HCT116 (cell line): ENCODE measurements at regions not wholly inside any gene's neighbourhood (a gene's known extent, or its start where the extent isn't known, plus 50 kb on each side); places are given as distances from the start of the nearest gene placed in this dataset.

Source experiments
- ATAC-seq: fragments of 200-7000 bp; cut with Tn5 transposase; 2 replicates; pipeline ENCODE4 v1.9.1; 2020; ENCODE audit warnings: mild to moderate bottlenecking, moderate library complexity
- BruUV-seq: library from RNA; stranded (reverse); fragments of 400-500 nt; replicated peaks from 2 replicates; lab custom pipeline; 2021; lab: Mats Ljungman, UMichigan
- CTCF ChIA-PET: fragments of 300-600 bp; sonication (Branson Sonifier 250); formaldehyde crosslinking; loops from one replicate; lab custom pipeline; 2021; ENCODE audit warnings: antibody characterized with exemption; lab: Charles Lee
- POLR2A ChIA-PET: fragments of 300-600, 350-600 bp; sonication (Branson Sonifier 250); formaldehyde crosslinking; loops from one replicate; lab custom pipeline; 2021; ENCODE audit warnings: antibody characterized with exemption; lab: Charles Lee
- RAD21 ChIA-PET, 2 experiments: fragments of 300-600 bp; sonication (Branson Sonifier 250); formaldehyde crosslinking; loops; one replicate each; lab custom pipeline; 2023; ENCODE audit warnings: low total read pairs in 2 of 2; ENCODE audit not compliant: uncharacterized antibody in 2 of 2, unreplicated experiment in 2 of 2, low non-redundant PET in 1 of 2; lab: Charles Lee
- DNase-seq: peaks from one replicate; pipeline ENCODE4 v3.0.0-alpha.2; 2010; ENCODE audit warnings: low read depth, low spot score
- H2AFZ ChIP-seq: fragments of 200-600 bp; shearing (Covaris generic), sonication (generic); 2 replicates; pipeline ENCODE4 v1.6.1; 2017; ENCODE audit warnings: low read depth, mixed run types, mixed read lengths, antibody characterized with exemption, low read length; ENCODE audit not compliant: poor library complexity, severe bottlenecking
- H3K27ac ChIP-seq: 2 replicates; pipeline ENCODE4 v1.5.1; 2012; ENCODE audit warnings: low read depth, low read length
- H3K27me3 ChIP-seq: fragments of 200-600 bp; sonication (generic); 2 replicates; pipeline ENCODE4 v1.6.1; 2016; ENCODE audit warnings: mixed run types, low read length, mixed read lengths; ENCODE audit not compliant: insufficient read depth
- H3K36me3 ChIP-seq, 2 experiments: fragments of 200-500 bp in 1 of 2; fragments of 200-600 bp in 1 of 2; sonication (Bioruptor generic) in 1 of 2; sonication (generic) in 1 of 2; 2 replicates each; pipeline versions ENCODE4 v1.5.1 to v1.6.1; 2014 to 2016; ENCODE audit warnings: low read length in 2 of 2, inconsistent platforms in 1 of 2, mixed read lengths in 1 of 2, mixed run types in 1 of 2; ENCODE audit not compliant: insufficient read depth in 2 of 2, control insufficient read depth in 1 of 2
- H3K4me1 ChIP-seq, 2 experiments: fragments of 200-600 bp in 1 of 2; sonication (generic) in 1 of 2; 2 replicates each; pipeline versions ENCODE4 v1.5.1 to v1.6.1; 2012 to 2017; ENCODE audit warnings: low read length in 2 of 2, inconsistent platforms in 1 of 2, mild to moderate bottlenecking in 1 of 2, mixed read lengths in 1 of 2, mixed run types in 1 of 2, moderate library complexity in 1 of 2; ENCODE audit not compliant: insufficient read depth in 2 of 2, control insufficient read depth in 1 of 2
- H3K4me2 ChIP-seq: fragments of 200-600 bp; sonication (generic); 2 replicates; pipeline ENCODE4 v1.6.1; 2017; ENCODE audit warnings: mixed run types, low read length, mixed read lengths
- H3K4me3 ChIP-seq, 2 experiments: fragments of 200-600 bp in 1 of 2; sonication (generic) in 1 of 2; replicated peaks in 1 of 2; 2 replicates each; pipeline ENCODE4 v1.5.1; 2011 to 2016; ENCODE audit warnings: low read length in 2 of 2, control low read depth in 1 of 2, low read depth in 1 of 2, mild to moderate bottlenecking in 1 of 2, mixed read lengths in 1 of 2, mixed run types in 1 of 2
- H3K79me2 ChIP-seq: fragments of 200-600 bp; sonication (generic); 2 replicates; pipeline ENCODE4 v1.6.1; 2017; ENCODE audit warnings: mild to moderate bottlenecking, mixed run types, low read length, moderate library complexity, mixed read lengths; ENCODE audit not compliant: insufficient read depth
- H3K9ac ChIP-seq: fragments of 200-600 bp; sonication (generic); 2 replicates; pipeline ENCODE4 v1.6.1; 2016; ENCODE audit warnings: low read length, mixed read lengths
- H3K9me2 ChIP-seq: fragments of 200-600 bp; sonication (generic), shearing (Covaris generic); 2 replicates; pipeline ENCODE4 v1.6.1; 2017; ENCODE audit warnings: mixed run types, mild to moderate bottlenecking, moderate library complexity; ENCODE audit not compliant: insufficient read depth
- H3K9me3 ChIP-seq, 2 experiments: fragments of 200-500 bp in 1 of 2; fragments of 200-600 bp in 1 of 2; sonication (Bioruptor generic) in 1 of 2; sonication (generic) in 1 of 2; 2 replicates each; pipeline ENCODE4 v1.6.1; 2014 to 2017; ENCODE audit warnings: low read length in 2 of 2, mixed read lengths in 2 of 2, inconsistent platforms in 1 of 2, low read depth in 1 of 2, mild to moderate bottlenecking in 1 of 2, mixed run types in 1 of 2, moderate library complexity in 1 of 2; ENCODE audit not compliant: control insufficient read depth in 1 of 2, insufficient read depth in 1 of 2
- H4K20me1 ChIP-seq: fragments of 200-600 bp; sonication (generic), shearing (Covaris generic); 2 replicates; pipeline ENCODE4 v1.6.1; 2017; ENCODE audit warnings: mixed run types, mild to moderate bottlenecking, moderate library complexity; ENCODE audit not compliant: insufficient read depth
- CBX3 ChIP-seq: IDR thresholded peaks from 2 replicates; pipeline ENCODE4 v1.6.1; 2012; ENCODE audit warnings: low read depth
- CEBPB ChIP-seq: IDR thresholded peaks from 2 replicates; pipeline ENCODE4 v1.6.1; 2012; ENCODE audit warnings: low read depth
- CTCF ChIP-seq, 3 experiments: fragments of 200-600 bp in 1 of 3; sonication (generic) in 1 of 3; IDR thresholded peaks in 2 of 3; conservative IDR thresholded peaks in 1 of 3; 2 replicates each; pipeline ENCODE4 v1.5.1; 2012 to 2017; ENCODE audit warnings: low read depth in 2 of 3, low read length in 2 of 3, antibody characterized with exemption in 1 of 3, borderline replicate concordance in 1 of 3, control low read depth in 1 of 3, mild to moderate bottlenecking in 1 of 3, mixed read lengths in 1 of 3, mixed run types in 1 of 3, moderate library complexity in 1 of 3; ENCODE audit not compliant: insufficient read depth in 1 of 3
- EGR1 ChIP-seq: IDR thresholded peaks from 2 replicates; pipeline ENCODE4 v1.6.1; 2012; ENCODE audit warnings: low read depth
- EZH2 ChIP-seq: fragments of 200-600 bp; sonication (generic); IDR thresholded peaks from 2 replicates; pipeline ENCODE4 v1.6.1; 2017; ENCODE audit warnings: antibody characterized with exemption, mixed run types
- MAX ChIP-seq: IDR thresholded peaks from 2 replicates; pipeline ENCODE4 v1.6.1; 2012
- RAD21 ChIP-seq: IDR thresholded peaks from 2 replicates; pipeline ENCODE4 v1.6.1; 2012; ENCODE audit warnings: low read depth, mild to moderate bottlenecking
- SP1 ChIP-seq: IDR thresholded peaks from 2 replicates; pipeline ENCODE4 v1.6.1; 2012; ENCODE audit warnings: low read depth
- TCF7L2 ChIP-seq: IDR thresholded peaks from 2 replicates; pipeline ENCODE4 v1.7.0; 2011; ENCODE audit warnings: borderline replicate concordance, inconsistent platforms; ENCODE audit not compliant: insufficient read depth, insufficient read length; ENCODE audit errors: extremely low read depth
- intact Hi-C: fragments of 100-400 bp; cut with micrococcal nuclease; formaldehyde crosslinking; loops from 2 replicates; pipeline ENCODE4 v1.10.0; 2022

- no peak overlapping the region for H3K27ac ChIP-seq
- ChIA-PET CTCF (no interaction called here), RAD21 (no interaction called here), POLR2A (no interaction called here)
- H3K9me3 ChIP-seq, result no peaks in the 10 kb centered on the region
- H3K4me2 ChIP-seq, result no peak overlapping the region
- ATAC-seq, result no peak
- H3K9me2 ChIP-seq, result no peaks in the 10 kb centered on the region
- no peaks in the 10 kb centered on the region for H3K79me2 ChIP-seq
- H3K27me3 ChIP-seq, result peaks cover 27% of the 10 kb centered on the region
- no peak overlapping the region for H2AFZ ChIP-seq
- no peaks in the 10 kb centered on the region for H3K36me3 ChIP-seq
- no peaks in the 10 kb centered on the region for H3K4me1 ChIP-seq
- H3K4me3 ChIP-seq, result no peak overlapping the region
- TF ChIP-seq RAD21 (no peak), CEBPB (no peak), CBX3 (no peak), MAX (no peak)
- no peak overlapping the region for H3K9ac ChIP-seq
- BruUV-seq, result no TSS peak
- DNase-seq, result no peak
- H4K20me1 ChIP-seq, result no peaks in the 10 kb centered on the region
- intact Hi-C loops, result no loop called here
Measured at GRCh38 chr14:57029620-57030253, 219.5 kb upstream of the OTX2 start.

- Histone ChIP-seq H3K27ac (no peak overlapping the region), H3K9me2 (no peaks in the 10 kb centered on the region), H3K4me1 (no peaks in the 10 kb centered on the region), H3K4me2 (no peak overlapping the region), H3K36me3 (no peaks in the 10 kb centered on the region), H3K79me2 (no peaks in the 10 kb centered on the region), H3K9ac (no peak overlapping the region), H3K9me3 (no peaks in the 10 kb centered on the region), H2AFZ (no peak overlapping the region), H4K20me1 (no peaks in the 10 kb centered on the region), H3K27me3 (peaks cover 7% of the 10 kb centered on the region; the same call in 1 of the 2 replicates), H3K4me3 (no peak overlapping the region)
- no peak for DNase-seq
- TF ChIP-seq CTCF (IDR thresholded peaks at IDR 0.05 in 2 of 3, conservative IDR thresholded peaks at IDR 0.05 in 1 of 3; ENCODE audit: borderline replicate concordance in 1 of 3, insufficient read depth in 1 of 3, low read depth in 2 of 3, low read length in 2 of 3) (no peak), SP1 (no peak), EZH2 (no peak), TCF7L2 (no peak), EGR1 (no peak)
- CTCF ChIA-PET, result no interaction called here
- no TSS peak for BruUV-seq
- POLR2A ChIA-PET, result no interaction called here
- intact Hi-C loops, result no loop called here
- ATAC-seq, result no peak
- RAD21 ChIA-PET, result no interaction called here
Measured at GRCh38 chr14:57025456-57025855, 215.2 kb upstream of the OTX2 start.
